Gastroesophageal sphincter (tissue), 4 donors: ENCODE measurements at regions not wholly inside any gene's neighbourhood (a gene's known extent, or its start where the extent isn't known, plus 50 kb on each side); places are given as distances from the start of the nearest gene placed in this dataset.

ENCODE experiments used
- ATAC-seq: fragments of 150-250 bp; one replicate; pipeline ENCODE4 v1.9.1; 2016; ENCODE audit warnings: mild to moderate bottlenecking, moderate library complexity
- H3K27ac ChIP-seq, 4 donors: fragments of 200-600 bp; sonication (generic) in 3 of 4; 1 replicate in 3 of 4; 2 replicates in 1 of 4; pipeline ENCODE4 v1.5.1; 2016 to 2019
- H3K27me3 ChIP-seq: fragments of 200-600 bp; sonication (generic); one replicate; pipeline ENCODE4 v1.5.1; 2019
- H3K36me3 ChIP-seq, 2 donors: fragments of 200-600 bp; sonication (generic); one replicate each; pipeline ENCODE4 v1.5.1; 2019; ENCODE audit warnings: control low read depth in 1 of 2
- H3K4me1 ChIP-seq, 3 donors: fragments of 200-600 bp; sonication (generic); 1 replicate in 2 of 3; 2 replicates in 1 of 3; pipeline ENCODE4 v1.5.1; 2016 to 2019; ENCODE audit warnings: control low read depth in 2 of 3
- H3K4me3 ChIP-seq, 2 donors: fragments of 200-600 bp; sonication (generic); one replicate each; pipeline ENCODE4 v1.5.1; 2019; ENCODE audit warnings: mild to moderate bottlenecking in 1 of 2, moderate library complexity in 1 of 2
- H3K9me3 ChIP-seq, 3 donors: fragments of 200-600 bp; sonication (generic); one replicate each; pipeline ENCODE4 v1.5.1; 2017 to 2019; ENCODE audit warnings: control low read depth in 2 of 3
- CTCF ChIP-seq, 4 experiments: fragments of 200-600 bp in 2 of 4; fragments of 450-650 bp in 2 of 4; sonication (generic) in 1 of 4; IDR thresholded peaks; one replicate each; pipeline ENCODE4 v1.5.1; 2017 to 2019; ENCODE audit warnings: antibody characterized with exemption in 4 of 4, mild to moderate bottlenecking in 2 of 4, moderate library complexity in 2 of 4
- EP300 ChIP-seq: sonication (generic); formaldehyde crosslinking; IDR thresholded peaks from one replicate; pipeline ENCODE4 v1.6.1; 2017; ENCODE audit warnings: antibody characterized with exemption, mild to moderate bottlenecking
- POLR2A ChIP-seq, 2 donors: fragments of 450-650 bp; IDR thresholded peaks; one replicate each; pipeline ENCODE4 v1.6.1; 2017; ENCODE audit warnings: antibody characterized with exemption in 2 of 2, mild to moderate bottlenecking in 2 of 2, moderate library complexity in 1 of 2
- POLR2AphosphoS5 ChIP-seq: sonication (generic); formaldehyde crosslinking; IDR thresholded peaks from one replicate; pipeline ENCODE4 v1.6.1; 2017; ENCODE audit warnings: antibody characterized with exemption
- WGBS, 2 donors: methylation state at CpG; one replicate each; pipeline ENCODE4 v1.1.5; 2018; ENCODE audit warnings: low coverage in 1 of 2; 5-methylcytosine and 5-hydroxymethylcytosine counted together

DNA sequence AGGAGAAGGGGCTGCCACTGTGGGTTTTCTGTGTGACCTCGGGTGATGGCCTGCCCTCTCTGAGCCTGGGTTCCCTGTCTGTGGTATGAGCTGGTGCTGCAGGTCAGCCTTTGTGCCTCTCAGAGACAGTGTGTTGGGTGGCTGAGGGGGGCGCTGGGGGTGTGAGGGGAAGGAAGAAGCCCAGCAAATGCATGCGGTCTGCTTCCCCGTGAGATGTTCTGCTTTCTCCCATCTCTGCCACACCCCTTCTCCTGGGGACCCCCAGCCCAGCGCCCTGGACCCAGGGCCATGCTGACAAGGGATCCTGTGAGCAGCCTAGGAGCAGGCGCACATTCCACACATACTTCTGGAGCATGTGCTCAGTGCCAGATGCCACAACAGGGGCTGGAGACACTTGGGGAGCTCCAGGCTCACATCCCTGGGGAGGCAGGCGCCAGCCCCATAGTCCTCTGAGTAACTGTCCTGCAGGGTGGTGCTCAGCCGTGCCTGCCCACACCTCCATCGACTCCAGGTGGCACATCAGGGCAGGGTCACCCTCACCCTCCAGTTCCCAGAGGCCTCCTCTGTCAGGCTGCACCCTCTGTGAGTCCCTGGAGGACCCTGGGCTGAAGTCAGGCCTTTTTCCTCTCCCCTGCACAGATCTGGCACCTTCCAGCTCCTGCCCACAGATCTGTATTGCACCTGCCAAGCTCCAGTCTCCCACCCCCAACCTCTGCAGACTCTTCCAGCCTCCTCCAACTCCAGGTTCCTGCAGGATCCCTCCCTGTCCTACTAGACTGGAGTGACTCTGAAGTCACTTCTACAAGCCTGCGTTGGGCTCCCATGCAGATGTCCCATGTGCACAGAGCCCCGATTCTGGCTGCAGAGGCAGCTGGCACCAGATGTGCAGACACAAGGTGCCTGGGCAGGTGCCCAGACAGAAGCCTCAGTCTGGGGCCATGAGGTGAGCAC, 205.6 kb downstream of the KIF26A start:
- Histone ChIP-seq H3K4me3 (no peak overlapping the region), H3K36me3 (no peaks in the 10 kb centered on the region), H3K27me3 (peaks cover 63% of the 10 kb centered on the region), H3K27ac (no peak overlapping the region), H3K4me1 (no peaks in the 10 kb centered on the region), H3K9me3 (peaks cover 0 to 5% (median 0%) of the 10 kb centered on the region in 3 donors)
- TF ChIP-seq CTCF (IDR thresholded peaks at IDR 0.05) (no peak), POLR2AphosphoS5 (no peak), EP300 (no peak), POLR2A (IDR thresholded peaks at IDR 0.05) (no peak)
- no peak for ATAC-seq
- 92% methylated on average over 2 of the region's 11 CpGs; no CpG with 5 or more reads in 1 of the 2 donors for WGBS, 2 donors

DNA sequence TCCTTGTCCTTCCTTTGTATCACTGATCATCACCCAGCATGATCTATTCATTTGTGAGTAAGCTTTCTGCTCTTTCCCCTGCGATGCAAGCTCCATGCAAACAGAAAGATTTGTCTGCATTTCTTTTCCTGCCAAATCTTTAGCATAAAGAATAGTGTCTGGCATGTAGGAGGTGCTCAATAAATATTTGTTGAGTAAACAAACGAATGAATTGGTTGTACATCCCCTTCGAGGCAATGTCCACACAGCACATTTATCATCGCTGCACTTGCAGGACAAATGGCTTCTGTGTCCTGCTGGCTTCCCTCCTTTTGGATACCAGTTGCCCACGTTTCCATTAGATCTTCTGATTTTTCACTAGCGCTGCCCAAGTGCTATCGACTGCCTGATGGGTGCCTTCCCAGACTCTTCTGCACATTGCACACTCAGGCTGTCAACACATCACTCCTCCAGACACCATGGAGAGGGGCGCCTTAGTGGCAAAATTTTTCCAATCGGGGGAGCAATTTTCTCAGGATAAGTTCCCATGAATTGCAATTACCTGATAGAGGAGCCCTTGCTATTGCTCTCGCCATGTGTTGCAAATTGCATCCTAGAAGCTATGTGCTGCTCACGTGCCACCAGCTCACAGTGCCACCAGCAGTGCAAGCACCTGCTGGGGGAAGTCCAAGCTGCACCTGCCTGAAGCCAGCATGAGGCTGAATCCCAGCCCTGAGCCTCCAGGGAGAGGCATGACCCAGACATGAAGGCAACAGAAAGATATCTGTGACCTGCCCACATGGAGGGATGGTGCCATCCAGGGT, 206.6 kb downstream of the KIF26A start:
- ATAC-seq, result no peak
- Histone ChIP-seq H3K27me3 (peaks cover 63% of the 10 kb centered on the region), H3K36me3 (no peaks in the 10 kb centered on the region), H3K4me1 (no peaks in the 10 kb centered on the region), H3K9me3 (peaks cover 0 to 10% (median 0%) of the 10 kb centered on the region in 3 donors), H3K4me3 (no peak overlapping the region), H3K27ac (no peak overlapping the region)
- no peak for TF ChIP-seq POLR2A (IDR thresholded peaks at IDR 0.05)
- no peak for TF ChIP-seq POLR2AphosphoS5
- TF ChIP-seq EP300, result no peak
- TF ChIP-seq CTCF (IDR thresholded peaks at IDR 0.05), result no peak
- WGBS, 2 donors, result 54 to 62% methylated on average over 2 to 7 of the region's 11 CpGs

- ATAC-seq, result no peak
- Histone ChIP-seq H3K4me1 (no peaks in the 10 kb centered on the region), H3K4me3 (no peak overlapping the region), H3K27ac (no peak overlapping the region), H3K27me3 (peaks cover 66% of the 10 kb centered on the region), H3K36me3 (no peaks in the 10 kb centered on the region), H3K9me3 (peaks cover 0 to 10% (median 0%) of the 10 kb centered on the region in 3 donors)
- WGBS, 2 donors, result 67 to 77% methylated on average over 3 to 5 of the region's 20 CpGs
- TF ChIP-seq CTCF (IDR thresholded peaks at IDR 0.05) (no peak), EP300 (no peak), POLR2A (IDR thresholded peaks at IDR 0.05) (no peak), POLR2AphosphoS5 (no peak)
Measured at GRCh38 chr14:104345621-104346462, 207.5 kb downstream of the KIF26A start.

GRCh38 chr14:104346608-104347007, 208.2 kb downstream of the KIF26A start:
- Histone ChIP-seq H3K36me3 (no peaks in the 10 kb centered on the region), H3K9me3 (peaks cover 0 to 10% (median 0%) of the 10 kb centered on the region in 3 donors), H3K4me3 (no peak overlapping the region), H3K27me3 (peaks cover 67% of the 10 kb centered on the region), H3K4me1 (no peaks in the 10 kb centered on the region), H3K27ac (no peak overlapping the region)
- ATAC-seq, result no peak
- TF ChIP-seq CTCF (IDR thresholded peaks at IDR 0.05) (no peak), POLR2A (IDR thresholded peaks at IDR 0.05) (no peak), EP300 (no peak), POLR2AphosphoS5 (no peak)
- 80 to 84% methylated on average over 2 to 8 of the region's 10 CpGs for WGBS, 2 donors
